Body of pancreas (tissue), 4 donors: ENCODE measurements at regions not wholly inside any gene's neighbourhood (a gene's known extent, or its start where the extent isn't known, plus 50 kb on each side); places are given as distances from the start of the nearest gene placed in this dataset.

Source experiments
- CTCF ChIP-seq, 7 experiments: fragments of 450-650 bp in 4 of 7; fragments of 200-600 bp in 3 of 7; sonication (generic) in 3 of 7; IDR thresholded peaks; one replicate each; pipeline ENCODE4 v1.5.1; 2016 to 2019; ENCODE audit warnings: antibody characterized with exemption in 7 of 7
- POLR2A ChIP-seq, 3 donors: fragments of 450-650 bp; IDR thresholded peaks; one replicate each; pipeline ENCODE4 v1.6.1; 2016; ENCODE audit warnings: antibody characterized with exemption in 3 of 3, mild to moderate bottlenecking in 2 of 3

GRCh38 chr13:84607261-84608013 is 725.2 kb upstream of the SLITRK1 start:
- TF ChIP-seq CTCF (IDR thresholded peaks at IDR 0.05) (no peak), POLR2A (IDR thresholded peaks at IDR 0.05) (no peak)
